B cell (primary cell): ENCODE measurements at regions not wholly inside any gene's neighbourhood (a gene's known extent, or its start where the extent isn't known, plus 50 kb on each side); places are given as distances from the start of the nearest gene placed in this dataset.

Experiments used
- ATAC-seq: fragments of 200-7000 bp; cut with Tn5 transposase; one replicate; pipeline ENCODE4 v1.10.0; 2021; ENCODE audit warnings: low read depth, mild to moderate bottlenecking, moderate number of reproducible peaks, moderate library complexity
- CTCF ChIA-PET: fragments of 350-600 bp; sonication (Branson Sonifier 250); formaldehyde crosslinking; loops from one replicate; lab custom pipeline; 2021; ENCODE audit warnings: antibody characterized with exemption, inconsistent platforms; lab: Charles Lee
- POLR2A ChIA-PET: fragments of 350-600 bp; sonication (Branson Sonifier 250); formaldehyde crosslinking; loops from one replicate; lab custom pipeline; 2021; ENCODE audit warnings: antibody characterized with exemption; lab: Charles Lee
- DNase-seq: peaks from one replicate; pipeline ENCODE4 v3.0.0; 2013
- H2AFZ ChIP-seq: 2 replicates; pipeline ENCODE4 v1.6.1; 2012; ENCODE audit warnings: mild to moderate bottlenecking, low read depth, low read length; ENCODE audit not compliant: insufficient read depth, poor library complexity, severe bottlenecking
- H3K27ac ChIP-seq, 2 donors: 1 replicate in 1 of 2; 2 replicates in 1 of 2; pipeline ENCODE4 v1.5.1; 2012 to 2013; ENCODE audit warnings: low read length in 2 of 2, mild to moderate bottlenecking in 2 of 2, moderate library complexity in 1 of 2
- H3K27me3 ChIP-seq, 4 experiments: fragments of 200-600 bp in 1 of 4; sonication (generic) in 1 of 4; replicated peaks in 1 of 4; 1 replicate in 2 of 4; 2 replicates in 2 of 4; pipeline versions ENCODE4 v1.6.1 to v1.7.0; 2013 to 2016; ENCODE audit warnings: low read length in 3 of 4, mild to moderate bottlenecking in 2 of 4, mixed read lengths in 1 of 4, moderate library complexity in 1 of 4; ENCODE audit not compliant: insufficient read depth in 4 of 4, control insufficient read depth in 3 of 4; ENCODE audit errors: control extremely low read depth in 1 of 4
- H3K36me3 ChIP-seq, 2 experiments: replicated peaks in 1 of 2; 1 replicate in 1 of 2; 2 replicates in 1 of 2; pipeline versions ENCODE4 v1.6.1 to v1.7.1; 2013; ENCODE audit warnings: low read length in 1 of 2; ENCODE audit not compliant: insufficient read depth in 2 of 2, control insufficient read depth in 1 of 2; ENCODE audit errors: control extremely low read depth in 1 of 2, extremely low read depth in 1 of 2
- H3K4me1 ChIP-seq, 2 donors: fragments of 200-600 bp in 1 of 2; sonication (generic) in 1 of 2; 1 replicate in 1 of 2; 2 replicates in 1 of 2; pipeline versions ENCODE4 v1.5.1 to v1.6.1; 2013 to 2017; ENCODE audit warnings: low read length in 2 of 2; ENCODE audit not compliant: control insufficient read depth in 2 of 2, insufficient read depth in 2 of 2
- H3K4me2 ChIP-seq: replicated peaks from 2 replicates; pipeline ENCODE3; 2012; ENCODE audit warnings: mild to moderate bottlenecking, low read depth, low read length; ENCODE audit not compliant: poor library complexity, severe bottlenecking
- H3K4me3 ChIP-seq, 5 experiments: fragments of 200-600 bp in 1 of 5; sonication (generic) in 1 of 5; 1 replicate in 3 of 5; 2 replicates in 2 of 5; pipeline versions ENCODE4 v1.5.1 to v1.7.0; 2011 to 2016; ENCODE audit warnings: low read length in 4 of 5, mild to moderate bottlenecking in 4 of 5, low read depth in 2 of 5, control low read depth in 1 of 5, moderate library complexity in 1 of 5; ENCODE audit not compliant: insufficient read depth in 1 of 5; ENCODE audit errors: control extremely low read depth in 1 of 5, extremely low read depth in 1 of 5
- H3K79me2 ChIP-seq: fragments of 200-600 bp; sonication (generic); one replicate; pipeline ENCODE4 v1.6.0; 2016; ENCODE audit warnings: low read length; ENCODE audit not compliant: control insufficient read depth, insufficient read depth
- H3K9ac ChIP-seq: fragments of 200-600 bp; sonication (generic); 2 replicates; pipeline ENCODE4 v1.6.1; 2017; ENCODE audit warnings: mild to moderate bottlenecking, low read length, moderate library complexity
- H3K9me3 ChIP-seq, 3 donors: one replicate each; pipeline versions ENCODE4 v1.6.1 to v1.7.1; 2013; ENCODE audit warnings: low read length in 2 of 3; ENCODE audit not compliant: control insufficient read depth in 2 of 3, insufficient read depth in 1 of 3; ENCODE audit errors: control extremely low read depth in 1 of 3
- H4K20me1 ChIP-seq: 2 replicates; pipeline ENCODE4 v1.6.0; 2012; ENCODE audit warnings: mild to moderate bottlenecking, low read length; ENCODE audit not compliant: insufficient read depth, control insufficient read depth, poor library complexity, severe bottlenecking
- H3K27ac Mint-ChIP-seq: one replicate; pipeline ENCODE4 v1.8.0; 2021; ENCODE audit warnings: mixed read lengths
- H3K27me3 Mint-ChIP-seq: one replicate; pipeline ENCODE4 v1.8.0; 2021; ENCODE audit warnings: mixed read lengths
- H3K4me1 Mint-ChIP-seq: one replicate; pipeline ENCODE4 v1.8.0; 2021; ENCODE audit warnings: mixed read lengths
- H3K4me3 Mint-ChIP-seq: one replicate; pipeline ENCODE4 v1.8.0; 2021; ENCODE audit warnings: mixed read lengths
- H3K9me3 Mint-ChIP-seq: one replicate; pipeline ENCODE4 v1.8.0; 2022; ENCODE audit warnings: mixed read lengths; ENCODE audit not compliant: insufficient read depth
- CTCF ChIP-seq: fragments of 200-600 bp; IDR thresholded peaks from one replicate; pipeline ENCODE4 v1.8.0; 2022; ENCODE audit warnings: antibody characterized with exemption, mild to moderate bottlenecking
- EZH2 ChIP-seq: IDR thresholded peaks from 2 replicates; pipeline ENCODE4 v1.6.1; 2012; ENCODE audit warnings: borderline replicate concordance, low read depth, mild to moderate bottlenecking, moderate library complexity, low read length; ENCODE audit not compliant: insufficient read depth, poor library complexity, severe bottlenecking
- WGBS: methylation state at CpG from one replicate; pipeline ENCODE4 v1.1.5; 2013; ENCODE audit warnings: missing lambda C conversion rate; ENCODE audit not compliant: insufficient coverage; 5-methylcytosine and 5-hydroxymethylcytosine counted together
- intact Hi-C: fragments of 100-400 bp; cut with micrococcal nuclease; formaldehyde crosslinking; loops from one replicate; pipeline ENCODE4 v1.10.0; 2022

DNA sequence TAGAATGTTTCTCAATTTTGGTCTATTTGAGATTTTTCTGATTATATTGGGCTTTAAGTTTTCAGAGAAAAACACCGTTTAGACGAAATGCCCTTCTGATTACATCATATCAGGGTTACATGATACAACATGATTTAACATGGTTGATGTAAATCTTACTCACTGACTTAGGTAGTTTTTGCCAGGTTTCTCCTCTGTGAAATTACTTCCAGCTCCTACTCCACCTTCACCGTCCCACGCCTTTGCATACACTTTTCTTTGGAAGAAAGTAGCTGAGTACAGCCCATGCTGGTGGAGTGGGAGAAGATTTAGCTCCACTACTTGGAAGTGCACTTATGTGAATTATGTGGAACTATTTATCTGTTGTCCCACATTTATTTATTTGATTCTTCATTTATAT, 433.2 kb upstream of the KLHL1 start:
- Histone ChIP-seq H3K9ac (no peak overlapping the region), H3K27me3 (no peaks in the 10 kb centered on the region), H3K4me3 (no peak overlapping the region), H4K20me1 (no peaks in the 10 kb centered on the region), H3K79me2 (no peaks in the 10 kb centered on the region), H3K36me3 (no peaks in the 10 kb centered on the region), H3K27ac (no peak overlapping the region), H3K4me2 (no peak overlapping the region), H3K4me1 (no peaks in the 10 kb centered on the region), H3K9me3 (no peaks in the 10 kb centered on the region), H2AFZ (no peak overlapping the region)
- Mint-ChIP-seq H3K4me3 (no peak overlapping the region), H3K4me1 (no peaks in the 10 kb centered on the region), H3K9me3 (no peaks in the 10 kb centered on the region), H3K27me3 (no peaks in the 10 kb centered on the region), H3K27ac (no peak overlapping the region)
- ATAC-seq (no peak), DNase-seq (no peak)
- ChIA-PET CTCF (no interaction called here), POLR2A (no interaction called here)
- WGBS, result no CpG with 5 or more reads among the region's 4 CpGs
- TF ChIP-seq EZH2, result no peak
- TF ChIP-seq CTCF, result no peak
- intact Hi-C loops, result no loop called here

GRCh38 chr13:70534466-70534865, 426.2 kb upstream of the KLHL1 start:
- Mint-ChIP-seq H3K4me1 (no peaks in the 10 kb centered on the region), H3K27ac (no peak overlapping the region), H3K27me3 (no peaks in the 10 kb centered on the region), H3K9me3 (no peaks in the 10 kb centered on the region), H3K4me3 (no peak overlapping the region)
- no peak overlapping the region for H3K4me2 ChIP-seq
- intact Hi-C loops, result no loop called here
- POLR2A ChIA-PET, result no interaction called here
- H3K9ac ChIP-seq, result no peak overlapping the region
- H3K79me2 ChIP-seq, result no peaks in the 10 kb centered on the region
- TF ChIP-seq EZH2, result no peak
- no peak for TF ChIP-seq CTCF
- no peak overlapping the region for H3K4me3 ChIP-seq
- no peaks in the 10 kb centered on the region for H4K20me1 ChIP-seq
- no peak for DNase-seq
- H3K9me3 ChIP-seq, result no peaks in the 10 kb centered on the region
- WGBS, result 93% methylated on average over 3 of the region's 3 CpGs
- ATAC-seq, result no peak
- H3K36me3 ChIP-seq, result no peaks in the 10 kb centered on the region
- H3K27me3 ChIP-seq, result no peaks in the 10 kb centered on the region
- CTCF ChIA-PET, result no interaction called here
- no peak overlapping the region for H2AFZ ChIP-seq
- H3K27ac ChIP-seq, result no peak overlapping the region
- no peaks in the 10 kb centered on the region for H3K4me1 ChIP-seq
